Astrocyte of the spinal cord (primary cell): ENCODE measurements at regions not wholly inside any gene's neighbourhood (a gene's known extent, or its start where the extent isn't known, plus 50 kb on each side); places are given as distances from the start of the nearest gene placed in this dataset.
"Not testable (repeated sequence)": the region's sequence is repeated elsewhere in the genome, so short reads cannot be mapped to it uniquely, and the experiment has no call there.

Experiments used
- DNase-seq: peaks from one replicate; pipeline ENCODE4 v3.0.0; 2011; ENCODE audit warnings: low read depth, low spot score
- H3K4me3 ChIP-seq: 2 replicates; pipeline ENCODE4 v1.5.1; 2011; ENCODE audit warnings: low read depth, mild to moderate bottlenecking, low read length, moderate library complexity
- CTCF ChIP-seq: IDR thresholded peaks from 2 replicates; pipeline ENCODE4 v1.5.1; 2012; ENCODE audit warnings: low read depth, mild to moderate bottlenecking, low read length, inconsistent platforms
- in situ Hi-C: cut with HindIII; loops from 2 replicates; pipeline ENCODE4 v1.10.0; 2017; ENCODE audit warnings: low sequenced_read_pairs

- in situ Hi-C loops, result no loop called here
- DNase-seq, result no peak
- no peak overlapping the region for H3K4me3 ChIP-seq
- TF ChIP-seq CTCF, result no peak
Observed at GRCh38 chr4:124932447-124932846, 219.9 kb upstream of the ANKRD50 start.

GRCh38 chr4:124931050-124931449 lies 218.5 kb upstream of the ANKRD50 start:
- in situ Hi-C loops, result no loop called here
- no peak for TF ChIP-seq CTCF
- DNase-seq, result peak; percentile 84
- H3K4me3 ChIP-seq, result no peak overlapping the region

- DNase-seq, in situ Hi-C loops, H3K4me3 ChIP-seq: not testable (repeated sequence)
Observed at GRCh38 chr4:124922748-124923147, 210.2 kb upstream of the ANKRD50 start.

GRCh38 chr4:124918559-124919122 lies 206.1 kb upstream of the ANKRD50 start:
- in situ Hi-C loops, result no loop called here
- no peak for TF ChIP-seq CTCF
- no peak overlapping the region for H3K4me3 ChIP-seq
- DNase-seq, result no peak

- H3K4me3 ChIP-seq, result no peak overlapping the region
- no peak for TF ChIP-seq CTCF
- in situ Hi-C loops, result no loop called here
- no peak for DNase-seq
Observed at GRCh38 chr4:124915073-124915472, 202.5 kb upstream of the ANKRD50 start.

GRCh38 chr4:124913237-124913636 lies 200.7 kb upstream of the ANKRD50 start:
- TF ChIP-seq CTCF, result no peak
- H3K4me3 ChIP-seq, result no peak overlapping the region
- no peak for DNase-seq
- in situ Hi-C loops, result no loop called here

GRCh38 chr4:124910327-124910726 lies 197.8 kb upstream of the ANKRD50 start:
- DNase-seq, result no peak
- in situ Hi-C loops, result no loop called here
- H3K4me3 ChIP-seq, result no peak overlapping the region
- no peak for TF ChIP-seq CTCF
